ENCODE measurements at regions not wholly inside any gene's neighbourhood (a gene's known extent, or its start where the extent isn't known, plus 50 kb on each side); places are given as distances from the start of the nearest gene placed in this dataset.

DNA sequence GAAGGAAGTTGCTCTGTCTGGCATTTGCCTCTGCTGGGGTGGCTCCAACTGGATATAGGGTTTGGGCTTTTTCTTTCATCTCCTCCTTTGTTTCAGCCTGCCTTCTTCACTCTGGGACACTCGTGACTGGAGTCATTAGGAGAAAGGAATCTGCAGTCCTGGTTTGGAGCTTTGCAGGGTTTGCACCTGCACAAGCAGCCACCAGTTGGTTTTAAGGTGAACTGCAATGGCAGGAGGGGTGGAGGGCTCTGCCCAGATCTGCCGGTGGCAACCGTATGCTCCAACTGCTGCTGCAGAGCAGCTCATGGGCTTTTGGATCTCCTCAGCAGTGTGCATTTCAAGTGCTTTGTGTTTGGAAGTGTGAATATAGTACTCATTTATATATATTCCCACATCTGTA is 131.3 kb upstream of the MGAT5 start:
- ChIA-PET CTCF (interaction anchor here (1.1 kb wide), 1 partner anchor 122 kb away, joined by 3 read pairs; no protein-coding TSS in a partner anchor), POLR2A (interaction anchor here (1.0 kb wide), 2 partner anchors 15 to 83 kb away, joined by 3 read pairs; no protein-coding TSS in a partner anchor)

- POLR2A ChIA-PET = interaction anchor here (1.0 kb wide), 1 partner anchor 82 kb away, joined by 3 read pairs; no protein-coding TSS in a partner anchor
- CTCF ChIA-PET = interaction anchor here (1.1 kb wide), 1 partner anchor 122 kb away, joined by 3 read pairs; no protein-coding TSS in a partner anchor
Observed at GRCh38 chr2:134123332-134123731, 130.5 kb upstream of the MGAT5 start.

DNA sequence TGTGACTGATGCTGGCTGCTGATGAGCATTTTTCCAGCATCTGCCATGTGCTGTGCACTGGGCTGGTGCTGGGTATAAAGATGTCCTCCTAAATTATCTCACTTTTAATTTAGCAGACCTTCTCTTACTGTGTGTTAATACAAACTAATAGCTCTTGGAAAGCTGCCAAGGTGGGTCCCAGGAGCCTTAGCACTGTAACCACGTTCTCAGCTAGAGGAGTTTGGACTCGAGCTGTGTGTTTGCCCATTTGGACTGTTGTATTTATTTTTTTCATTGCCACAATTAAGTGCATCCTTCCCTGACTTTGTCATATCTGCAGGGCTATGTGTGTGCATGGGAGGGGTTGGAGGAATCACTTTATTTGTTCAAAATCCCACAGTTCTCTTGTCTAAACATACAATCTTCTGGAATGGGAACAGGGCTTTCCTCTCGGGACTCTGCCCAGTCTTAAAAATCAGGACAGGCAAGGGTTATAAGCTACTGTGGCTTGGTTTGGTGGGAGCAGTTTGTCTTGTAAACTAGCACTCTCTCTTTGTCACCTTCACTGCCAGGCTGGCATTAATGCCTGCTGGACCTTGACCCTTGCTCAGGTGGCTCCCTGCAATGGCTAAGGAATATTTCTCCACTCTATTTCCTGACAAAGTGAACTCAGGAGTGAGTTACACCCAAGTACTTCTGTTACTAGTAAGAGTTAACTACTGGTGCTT is 129.7 kb upstream of the MGAT5 start:
- CTCF ChIA-PET = interaction anchor here (1.1 kb wide), 1 partner anchor 121 kb away, joined by 3 read pairs; no protein-coding TSS in a partner anchor
- POLR2A ChIA-PET = interaction anchor here (0.9 kb wide), 1 partner anchor 78 kb away, joined by 6 read pairs; no protein-coding TSS in a partner anchor

DNA sequence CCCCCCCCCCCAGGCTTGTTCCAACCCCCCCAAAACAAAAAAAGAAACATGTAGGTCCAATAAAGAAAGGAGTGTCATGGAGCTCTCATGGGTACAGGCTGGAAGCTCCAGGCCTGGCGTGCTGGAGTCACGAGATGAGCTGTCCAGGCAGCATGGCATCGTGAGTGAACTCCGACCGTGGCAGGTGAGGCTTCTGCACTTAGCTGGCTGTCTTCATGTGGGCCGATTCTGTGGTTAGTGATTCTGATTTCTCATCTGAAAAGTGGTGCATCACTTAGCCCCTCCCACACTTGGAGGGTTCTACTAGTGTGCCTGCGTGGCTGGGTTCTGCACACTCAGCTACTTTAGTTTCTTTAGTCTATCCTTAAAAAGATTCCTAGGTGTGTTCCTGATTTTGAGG is 126.4 kb upstream of the MGAT5 start:
- ChIA-PET POLR2A (interaction anchor here (0.6 to 1.5 kb wide), 3 partner anchors 9 to 163 kb away, joined by 3 read pairs; no protein-coding TSS in a partner anchor), CTCF (interaction anchor here (0.6 to 2.3 kb wide), 5 partner anchors 9 to 426 kb away, joined by 3 to 7 read pairs (median 3); no protein-coding TSS in a partner anchor)

DNA sequence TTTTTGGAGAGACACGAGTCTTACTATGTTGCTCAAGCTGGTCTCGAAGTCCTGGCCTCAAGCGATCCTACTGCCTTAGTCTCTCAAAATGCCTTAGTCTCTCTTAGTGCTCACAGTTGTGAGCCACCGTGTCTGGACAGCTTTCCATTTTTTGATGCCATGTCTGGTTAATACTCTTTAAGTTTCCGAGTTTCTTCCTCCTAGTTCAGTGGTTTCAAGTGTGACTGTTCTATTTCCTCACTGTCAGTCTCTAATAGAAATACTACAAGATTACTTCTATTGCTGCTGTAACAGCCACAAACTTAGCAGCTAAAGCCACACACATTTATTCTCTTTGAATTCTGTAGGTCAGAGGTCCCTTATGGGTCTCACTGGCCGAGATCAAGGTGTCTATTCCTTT is 125.1 kb upstream of the MGAT5 start:
- ChIA-PET POLR2A (interaction anchor here (0.7 kb wide), 1 partner anchor 45 kb away, joined by 3 read pairs; no protein-coding TSS in a partner anchor), CTCF (interaction anchor here (0.7 to 2.3 kb wide), 4 partner anchors 9 to 117 kb away, joined by 3 to 7 read pairs (median 4); no protein-coding TSS in a partner anchor)

GRCh38 chr2:134129900-134130537 is 123.9 kb upstream of the MGAT5 start:
- CTCF ChIA-PET = no interaction called here
- POLR2A ChIA-PET = no interaction called here

GRCh38 chr2:134131681-134132489 is 122.0 kb upstream of the MGAT5 start:
- ChIA-PET POLR2A (no interaction called here), CTCF (interaction anchor here (1.1 kb wide), 1 partner anchor 114 kb away, joined by 5 read pairs; no protein-coding TSS in a partner anchor)

DNA sequence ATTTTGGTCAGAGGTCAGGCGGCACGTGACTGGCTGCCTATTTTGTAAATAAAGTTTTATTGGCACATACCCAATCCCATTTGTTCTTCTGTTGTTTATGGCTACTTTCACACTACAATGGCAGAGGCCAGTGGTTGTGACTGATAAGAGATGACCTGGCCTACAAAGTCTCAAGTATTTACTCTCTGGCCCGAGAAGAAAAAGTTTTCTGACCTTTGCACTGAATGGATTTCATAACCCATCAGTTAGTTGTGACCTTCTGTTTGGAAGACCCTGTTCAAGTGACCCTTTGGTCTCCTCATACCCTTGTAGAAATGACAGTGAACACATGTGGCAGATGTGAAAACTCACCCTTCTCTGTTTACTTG is 121.4 kb upstream of the MGAT5 start:
- POLR2A ChIA-PET = no interaction called here

GRCh38 chr2:134133622-134134312 is 120.1 kb upstream of the MGAT5 start:
- POLR2A ChIA-PET = no interaction called here

More for the DNA sequence above, 121.4 kb upstream of the MGAT5 start:
- CTCF ChIA-PET = interaction anchor here (1.1 kb wide), 1 partner anchor 113 kb away, joined by 5 read pairs; no protein-coding TSS in a partner anchor

DNA sequence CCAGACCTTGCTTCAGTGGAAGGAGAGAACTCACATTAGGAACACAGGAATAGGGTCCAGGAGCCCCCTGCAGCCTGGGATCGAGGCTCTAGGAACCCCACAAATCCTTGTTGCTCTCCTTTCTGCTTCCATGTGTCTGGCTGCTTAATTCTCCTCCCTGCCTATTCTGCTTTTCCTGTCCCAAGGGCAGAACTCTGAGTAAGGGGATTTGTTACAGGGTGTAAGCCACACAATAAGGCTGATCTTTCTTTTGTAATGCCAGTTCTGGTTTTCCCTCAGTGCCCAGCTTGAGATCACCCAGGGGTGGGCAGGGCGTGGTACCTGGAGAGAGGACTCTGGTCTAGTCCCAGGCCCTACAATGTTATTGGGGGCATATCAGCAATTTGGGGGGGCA is 119.6 kb upstream of the MGAT5 start:
- CTCF ChIA-PET = no interaction called here
- POLR2A ChIA-PET = no interaction called here

More at GRCh38 chr2:134133622-134134312, 120.1 kb upstream of the MGAT5 start:
- CTCF ChIA-PET = no interaction called here

DNA sequence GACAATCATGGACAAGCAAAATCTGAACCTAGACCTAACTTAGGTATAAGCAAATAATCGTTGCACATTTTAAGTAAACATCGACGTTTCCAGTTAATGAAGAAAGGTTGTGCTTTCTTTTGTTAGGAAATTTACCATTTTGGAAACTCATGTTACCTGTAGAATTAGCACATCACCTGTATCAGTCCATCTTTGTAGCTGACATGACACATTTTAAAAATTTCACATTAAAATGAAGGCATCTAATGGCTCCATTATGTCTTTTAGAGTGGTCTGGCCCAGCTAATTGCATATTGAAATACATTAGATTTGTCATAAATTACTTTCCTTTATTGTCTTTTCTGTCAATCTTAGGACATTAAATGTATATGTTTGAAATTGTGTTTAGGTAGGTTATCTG is 119.0 kb upstream of the MGAT5 start:
- ChIA-PET POLR2A (no interaction called here), CTCF (no interaction called here)

- POLR2A ChIA-PET = no interaction called here
Observed at GRCh38 chr2:134135793-134136192, 118.1 kb upstream of the MGAT5 start.

GRCh38 chr2:134136731-134137130 is 117.1 kb upstream of the MGAT5 start:
- CTCF ChIA-PET = interaction anchor here (1.3 kb wide), 1 partner anchor 9 kb away, joined by 3 read pairs; no protein-coding TSS in a partner anchor

More at GRCh38 chr2:134135793-134136192, 118.1 kb upstream of the MGAT5 start:
- CTCF ChIA-PET = no interaction called here

DNA sequence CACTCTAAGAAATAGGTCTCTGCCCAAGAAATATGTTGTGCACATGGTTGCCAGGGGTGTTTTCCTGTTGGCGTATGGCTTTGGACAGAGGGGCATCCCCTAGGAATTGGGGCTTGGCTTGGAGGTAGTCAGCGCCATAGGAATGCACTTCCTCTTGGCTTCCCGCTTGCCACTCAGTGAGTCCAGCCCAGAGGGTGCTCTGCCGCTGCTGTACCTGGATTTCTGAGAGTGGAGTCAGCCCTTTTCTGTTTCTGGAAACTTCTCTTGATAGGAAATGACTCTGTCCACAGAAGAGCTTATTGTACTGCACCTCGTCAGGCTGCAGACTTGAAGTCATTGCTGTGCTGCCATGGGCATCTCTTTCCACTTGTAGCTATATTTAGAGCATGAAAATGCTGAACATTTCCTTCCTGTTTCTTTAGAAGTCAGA is 116.7 kb upstream of the MGAT5 start:
- CTCF ChIA-PET = interaction anchor here (0.8 to 1.3 kb wide), 2 partner anchors 9 to 10 kb away, joined by 3 read pairs; no protein-coding TSS in a partner anchor
- POLR2A ChIA-PET = interaction anchor here (0.6 to 1.1 kb wide), 2 partner anchors 15 to 16 kb away, joined by 3 to 4 read pairs; no protein-coding TSS in a partner anchor

More at GRCh38 chr2:134136731-134137130, 117.1 kb upstream of the MGAT5 start:
- POLR2A ChIA-PET = interaction anchor here (0.6 to 1.1 kb wide), 2 partner anchors 14 to 16 kb away, joined by 3 to 4 read pairs; no protein-coding TSS in a partner anchor

GRCh38 chr2:134138115-134138514 is 115.8 kb upstream of the MGAT5 start:
- CTCF ChIA-PET = interaction anchor here (0.8 kb wide), 1 partner anchor 9 kb away, joined by 3 read pairs; no protein-coding TSS in a partner anchor
- POLR2A ChIA-PET = no interaction called here

- ChIA-PET CTCF (no interaction called here), POLR2A (no interaction called here)
Observed at GRCh38 chr2:134139611-134140010, 114.3 kb upstream of the MGAT5 start.

GRCh38 chr2:134140251-134140661 is 113.6 kb upstream of the MGAT5 start:
- POLR2A ChIA-PET = interaction anchor here (1.2 kb wide), 1 partner anchor 19 kb away, joined by 3 read pairs; no protein-coding TSS in a partner anchor
- CTCF ChIA-PET = no interaction called here

DNA sequence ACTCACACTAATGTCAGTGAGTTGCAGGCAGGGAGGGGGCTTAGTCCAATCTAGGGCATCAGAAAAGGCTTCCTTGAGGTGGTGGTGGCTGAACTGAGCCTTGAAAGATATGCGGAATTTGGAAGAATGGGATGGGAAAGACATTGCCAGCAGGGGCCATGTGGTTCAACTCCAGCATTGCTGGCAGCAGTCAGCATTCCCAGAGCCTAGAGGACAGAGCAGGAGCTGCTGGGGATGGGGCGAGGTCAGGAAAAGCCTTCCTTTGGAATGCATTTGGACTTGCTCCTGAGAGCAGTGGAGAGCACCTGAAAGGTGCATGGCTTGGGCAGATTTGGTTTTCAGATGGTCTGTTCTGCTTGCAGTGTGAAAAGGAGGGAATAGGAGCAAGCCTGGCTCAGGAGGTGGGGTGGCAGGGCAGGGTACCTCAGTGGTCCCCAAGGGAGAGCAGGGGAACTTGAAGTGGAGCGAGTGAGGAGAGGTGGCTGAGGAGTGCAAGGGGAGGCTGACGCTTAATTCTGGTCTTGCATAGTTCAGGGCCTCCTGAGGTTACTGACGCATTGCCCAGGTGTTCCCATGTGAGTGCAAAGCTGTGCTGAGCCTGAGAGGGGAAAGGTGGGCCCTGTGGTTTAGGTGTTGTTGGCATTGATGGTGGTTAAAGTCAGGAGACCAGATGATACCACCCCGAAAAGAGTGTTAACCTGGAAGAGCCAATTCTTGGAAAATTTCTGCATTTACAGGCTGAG is 112.1 kb upstream of the MGAT5 start:
- CTCF ChIA-PET = no interaction called here
- POLR2A ChIA-PET = no interaction called here

Data from activated CD8-positive, alpha-beta memory T cell treated with anti-CD3 and anti-CD28 coated beads for 36 hours (primary cell).